K562 (cell line): ENCODE measurements at regions not wholly inside any gene's neighbourhood (a gene's known extent, or its start where the extent isn't known, plus 50 kb on each side); places are given as distances from the start of the nearest gene placed in this dataset.
A peak's percentile ranks its signal among the peaks of the same experiment; 100 is the strongest.

Experiments
- ATAC-seq: fragments of 200-7000 bp; cut with Tn5 transposase; 3 replicates; pipeline ENCODE4 v1.9.1; 2020; ENCODE audit warnings: moderate library complexity
- BruUV-seq: library from RNA; stranded (reverse); fragments of 400-500 nt; replicated peaks from 2 replicates; lab custom pipeline; 2021; lab: Mats Ljungman, UMichigan
- CTCF ChIA-PET: fragments of 300-600 bp; formaldehyde crosslinking; extraction: SDS; loops from one replicate; lab custom pipeline; 2021; ENCODE audit warnings: low intra/inter-chr PET ratio; lab: Yijun Ruan, JAX
- POLR2A ChIA-PET: fragments of 300-600, 350-650 bp; sonication (Branson Sonifier 250); formaldehyde crosslinking; extraction: SDS; loops from one replicate; lab custom pipeline; 2021; ENCODE audit warnings: antibody characterized with exemption, inconsistent platforms; lab: Yijun Ruan, JAX
- DNase-seq, 4 experiments: peaks; one replicate each; pipeline versions ENCODE4 v3.0.0 to v3.0.0-alpha.2; 2011 to 2018; ENCODE audit warnings: low spot score in 3 of 4, mixed read lengths in 3 of 4; ENCODE audit errors: extremely low read depth in 1 of 4
- FAIRE-seq: peaks from 2 replicates; lab custom pipeline; 2011; peaks lifted over from hg19 to GRCh38; lab: Jason Lieb, UNC
- H2AFZ ChIP-seq: 2 replicates; pipeline ENCODE4 v1.6.0; 2011; ENCODE audit warnings: low read depth, low read length, control low read depth, inconsistent platforms
- H3K27ac ChIP-seq: fragments of 200-600 bp; 3 replicates; pipeline ENCODE4 v1.8.0; 2011; ENCODE audit warnings: low read depth, mild to moderate bottlenecking, control low read depth, inconsistent platforms, low read length, moderate library complexity, mixed read lengths; ENCODE audit errors: extremely low read depth
- H3K27me3 ChIP-seq, 2 experiments: fragments of 300-600 bp in 1 of 2; 2 replicates in 1 of 2; 3 replicates in 1 of 2; pipeline versions ENCODE4 v1.6.0 to v1.8.0; 2011; ENCODE audit warnings: inconsistent platforms in 2 of 2, low read length in 2 of 2, mild to moderate bottlenecking in 1 of 2, mixed read lengths in 1 of 2, moderate library complexity in 1 of 2; ENCODE audit not compliant: control insufficient read depth in 2 of 2, insufficient read depth in 2 of 2
- H3K36me3 ChIP-seq: fragments of 300-600 bp; 3 replicates; pipeline ENCODE4 v1.8.0; 2011; ENCODE audit warnings: mild to moderate bottlenecking, low read length, inconsistent platforms; ENCODE audit not compliant: control insufficient read depth, insufficient read depth
- H3K4me1 ChIP-seq, 2 experiments: fragments of 200-600 bp in 1 of 2; replicated peaks in 1 of 2; 2 replicates in 1 of 2; 3 replicates in 1 of 2; pipeline versions ENCODE4 v1.5.1 to v1.8.0; 2011; ENCODE audit warnings: inconsistent platforms in 2 of 2, low read length in 2 of 2, mild to moderate bottlenecking in 1 of 2, mixed read lengths in 1 of 2, moderate library complexity in 1 of 2; ENCODE audit not compliant: control insufficient read depth in 2 of 2, insufficient read depth in 2 of 2
- H3K4me2 ChIP-seq: 2 replicates; pipeline ENCODE4 v1.6.1; 2011; ENCODE audit warnings: low read length, control low read depth, inconsistent platforms, mixed read lengths; ENCODE audit not compliant: insufficient read depth
- H3K4me3 ChIP-seq: fragments of 200-600 bp; sonication (generic), shearing (Covaris generic); 2 replicates; pipeline ENCODE4 v1.5.1; 2016; ENCODE audit warnings: control low read depth, inconsistent platforms
- H3K79me2 ChIP-seq: fragments of 200-600 bp; 3 replicates; pipeline ENCODE4 v1.8.0; 2011; ENCODE audit warnings: low read length, inconsistent platforms; ENCODE audit not compliant: control insufficient read depth, insufficient read depth
- H3K9ac ChIP-seq, 2 experiments: 2 replicates each; pipeline versions ENCODE4 v1.6.0 to v1.6.1; 2011; ENCODE audit warnings: low read depth in 2 of 2, low read length in 2 of 2, control low read depth in 1 of 2, inconsistent platforms in 1 of 2, mild to moderate bottlenecking in 1 of 2, mixed read lengths in 1 of 2; ENCODE audit not compliant: insufficient read depth in 1 of 2
- H3K9me1 ChIP-seq: one replicate; pipeline ENCODE4 v1.6.0; 2011; ENCODE audit warnings: inconsistent platforms, mild to moderate bottlenecking, low read length, moderate library complexity; ENCODE audit not compliant: control insufficient read depth, insufficient read depth
- H3K9me3 ChIP-seq: replicated peaks from 2 replicates; pipeline ENCODE4 v1.5.1; 2011; ENCODE audit warnings: low read depth, low read length, inconsistent platforms; ENCODE audit not compliant: control insufficient read depth, insufficient read depth
- H4K20me1 ChIP-seq: replicated peaks from 2 replicates; pipeline ENCODE4 v1.6.1; 2011; ENCODE audit warnings: low read length, inconsistent platforms, mixed read lengths; ENCODE audit not compliant: control insufficient read depth, insufficient read depth
- CEBPB ChIP-seq: fragments of 450-650 bp; IDR thresholded peaks from 2 replicates; pipeline ENCODE4 v1.6.1; 2016; ENCODE audit warnings: missing genetic modification characterization, missing compliant biosample characterization
- MCM2 ChIP-seq: fragments of 450-650 bp; IDR thresholded peaks from 2 replicates; pipeline ENCODE4 v1.6.1; 2017; ENCODE audit warnings: low read depth, mild to moderate bottlenecking
- MCM5 ChIP-seq: fragments of 450-650 bp; IDR thresholded peaks from 2 replicates; pipeline ENCODE4 v1.6.1; 2016; ENCODE audit warnings: low read depth
- MIER1 ChIP-seq: fragments of 450-650 bp; IDR thresholded peaks from 2 replicates; pipeline ENCODE4 v1.6.1; 2016; ENCODE audit warnings: antibody characterized with exemption, mild to moderate bottlenecking, low read depth
- NFE2 ChIP-seq: IDR thresholded peaks from 2 replicates; pipeline ENCODE4 v1.6.1; 2014; ENCODE audit warnings: antibody characterized with exemption, low read depth
- NFYB ChIP-seq: IDR thresholded peaks from 2 replicates; pipeline ENCODE4 v1.6.1; 2011; ENCODE audit warnings: mild to moderate bottlenecking, moderate library complexity; ENCODE audit not compliant: insufficient read length; ENCODE audit errors: extremely low read depth
- TCF7 ChIP-seq: sonication (generic); IDR thresholded peaks from 2 replicates; pipeline ENCODE4 v1.6.1; 2016; ENCODE audit warnings: antibody characterized with exemption, borderline replicate concordance
- TRIM28 ChIP-seq: fragments of 450-650 bp; IDR thresholded peaks from 2 replicates; pipeline ENCODE4 v1.6.1; 2017
- WGBS: fragments of 100-300 bp; shearing (Covaris generic); methylation state at CpG from one replicate; pipeline ENCODE4 v1.1.6; 2016; ENCODE audit warnings: low coverage, mixed read lengths; ENCODE audit not compliant: insufficient coverage; ENCODE audit errors: missing lambda C conversion rate; 5-methylcytosine and 5-hydroxymethylcytosine counted together
- in situ Hi-C: fragments of 300-500 bp; cut with MboI; formaldehyde crosslinking; loops from 4 replicates; pipeline ENCODE4 v1.15.0; 2018; ENCODE audit warnings: inconsistent platforms, mixed read lengths
- intact Hi-C: fragments of 100-400 bp; cut with micrococcal nuclease; formaldehyde crosslinking; loops from 2 replicates; pipeline ENCODE4 v1.14.2; 2022
- TF ChIP-seq, protein P1 (sequence below), 2 experiments: IDR thresholded peaks in 1 of 2; conservative IDR thresholded peaks in 1 of 2; 2 replicates each; pipeline ENCODE4 v1.6.1; 2016; ENCODE audit warnings: low read depth in 2 of 2, mild to moderate bottlenecking in 1 of 2, missing compliant biosample characterization in 1 of 2, missing genetic modification characterization in 1 of 2, moderate library complexity in 1 of 2
- TF ChIP-seq, protein P2 (sequence below): sonication (generic); formaldehyde crosslinking; IDR thresholded peaks from 2 replicates; pipeline ENCODE4 v1.8.1; 2023; ENCODE audit warnings: mild to moderate bottlenecking, missing genetic modification reagents
- TF ChIP-seq, protein P3 (sequence below): fragments of 450-650 bp; IDR thresholded peaks from 2 replicates; pipeline ENCODE4 v1.7.0; 2016; ENCODE audit warnings: borderline replicate concordance
- TF ChIP-seq, protein P4 (sequence below), 2 experiments: fragments of 250-450 bp in 1 of 2; fragments of 450-650 bp in 1 of 2; sonication (Bioruptor Pico) in 1 of 2; IDR thresholded peaks; 2 replicates each; pipeline versions ENCODE4 v1.6.1 to v1.8.0; 2016 to 2021; ENCODE audit warnings: mild to moderate bottlenecking in 2 of 2, moderate library complexity in 2 of 2, missing compliant biosample characterization in 1 of 2, missing genetic modification characterization in 1 of 2

DNA sequence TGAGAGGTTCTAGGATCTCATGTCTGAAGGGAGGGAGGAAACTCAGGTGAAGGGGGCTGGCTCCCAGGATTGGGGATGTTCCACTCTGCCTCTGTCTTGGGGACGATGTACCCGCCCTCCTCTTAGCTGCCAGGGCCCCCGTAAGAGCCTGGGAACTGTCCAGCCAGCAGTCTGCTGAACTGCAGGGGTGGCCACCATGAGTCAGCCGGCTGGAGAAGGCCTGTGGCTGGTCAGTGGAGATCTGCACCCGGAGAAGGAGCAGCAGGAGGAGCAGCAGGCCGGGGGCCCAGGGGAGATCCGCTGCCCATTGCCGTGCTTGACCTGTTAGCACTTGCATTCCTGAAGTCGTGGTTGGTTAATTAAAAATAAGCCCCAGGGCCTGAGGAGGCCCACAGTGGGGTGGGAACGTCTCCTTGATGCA lies 180.3 kb downstream of the TFCP2L1 start:
- 1% methylated on average over 10 of the region's 10 CpGs for WGBS
- in situ Hi-C loops = no loop called here
- peak; percentile 74 for ATAC-seq
- TF ChIP-seq TRIM28 (no peak), MIER1 (peak; percentile 80; the same call in 1 of the 2 replicates), CEBPB (no peak), NFE2 (no peak), MCM5 (no peak), TCF7 (no peak), MCM2 (no peak), NFYB (no peak)
- TF ChIP-seq, protein P1, sequence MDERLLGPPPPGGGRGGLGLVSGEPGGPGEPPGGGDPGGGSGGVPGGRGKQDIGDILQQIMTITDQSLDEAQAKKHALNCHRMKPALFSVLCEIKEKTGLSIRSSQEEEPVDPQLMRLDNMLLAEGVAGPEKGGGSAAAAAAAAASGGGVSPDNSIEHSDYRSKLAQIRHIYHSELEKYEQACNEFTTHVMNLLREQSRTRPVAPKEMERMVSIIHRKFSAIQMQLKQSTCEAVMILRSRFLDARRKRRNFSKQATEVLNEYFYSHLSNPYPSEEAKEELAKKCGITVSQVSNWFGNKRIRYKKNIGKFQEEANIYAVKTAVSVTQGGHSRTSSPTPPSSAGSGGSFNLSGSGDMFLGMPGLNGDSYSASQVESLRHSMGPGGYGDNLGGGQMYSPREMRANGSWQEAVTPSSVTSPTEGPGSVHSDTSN (CRISPR knock-in tag; IDR thresholded peaks at IDR 0.05; ENCODE audit: low read depth) = no peak
- TF ChIP-seq, protein P1 (tag; conservative IDR thresholded peaks at IDR 0.05; ENCODE audit: low read depth) = no peak
- TF ChIP-seq, protein P2, sequence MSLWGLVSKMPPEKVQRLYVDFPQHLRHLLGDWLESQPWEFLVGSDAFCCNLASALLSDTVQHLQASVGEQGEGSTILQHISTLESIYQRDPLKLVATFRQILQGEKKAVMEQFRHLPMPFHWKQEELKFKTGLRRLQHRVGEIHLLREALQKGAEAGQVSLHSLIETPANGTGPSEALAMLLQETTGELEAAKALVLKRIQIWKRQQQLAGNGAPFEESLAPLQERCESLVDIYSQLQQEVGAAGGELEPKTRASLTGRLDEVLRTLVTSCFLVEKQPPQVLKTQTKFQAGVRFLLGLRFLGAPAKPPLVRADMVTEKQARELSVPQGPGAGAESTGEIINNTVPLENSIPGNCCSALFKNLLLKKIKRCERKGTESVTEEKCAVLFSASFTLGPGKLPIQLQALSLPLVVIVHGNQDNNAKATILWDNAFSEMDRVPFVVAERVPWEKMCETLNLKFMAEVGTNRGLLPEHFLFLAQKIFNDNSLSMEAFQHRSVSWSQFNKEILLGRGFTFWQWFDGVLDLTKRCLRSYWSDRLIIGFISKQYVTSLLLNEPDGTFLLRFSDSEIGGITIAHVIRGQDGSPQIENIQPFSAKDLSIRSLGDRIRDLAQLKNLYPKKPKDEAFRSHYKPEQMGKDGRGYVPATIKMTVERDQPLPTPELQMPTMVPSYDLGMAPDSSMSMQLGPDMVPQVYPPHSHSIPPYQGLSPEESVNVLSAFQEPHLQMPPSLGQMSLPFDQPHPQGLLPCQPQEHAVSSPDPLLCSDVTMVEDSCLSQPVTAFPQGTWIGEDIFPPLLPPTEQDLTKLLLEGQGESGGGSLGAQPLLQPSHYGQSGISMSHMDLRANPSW (CRISPR knock-in tag) = no peak
- TF ChIP-seq, protein P3, sequence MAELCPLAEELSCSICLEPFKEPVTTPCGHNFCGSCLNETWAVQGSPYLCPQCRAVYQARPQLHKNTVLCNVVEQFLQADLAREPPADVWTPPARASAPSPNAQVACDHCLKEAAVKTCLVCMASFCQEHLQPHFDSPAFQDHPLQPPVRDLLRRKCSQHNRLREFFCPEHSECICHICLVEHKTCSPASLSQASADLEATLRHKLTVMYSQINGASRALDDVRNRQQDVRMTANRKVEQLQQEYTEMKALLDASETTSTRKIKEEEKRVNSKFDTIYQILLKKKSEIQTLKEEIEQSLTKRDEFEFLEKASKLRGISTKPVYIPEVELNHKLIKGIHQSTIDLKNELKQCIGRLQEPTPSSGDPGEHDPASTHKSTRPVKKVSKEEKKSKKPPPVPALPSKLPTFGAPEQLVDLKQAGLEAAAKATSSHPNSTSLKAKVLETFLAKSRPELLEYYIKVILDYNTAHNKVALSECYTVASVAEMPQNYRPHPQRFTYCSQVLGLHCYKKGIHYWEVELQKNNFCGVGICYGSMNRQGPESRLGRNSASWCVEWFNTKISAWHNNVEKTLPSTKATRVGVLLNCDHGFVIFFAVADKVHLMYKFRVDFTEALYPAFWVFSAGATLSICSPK = no peak
- TF ChIP-seq, protein P4, sequence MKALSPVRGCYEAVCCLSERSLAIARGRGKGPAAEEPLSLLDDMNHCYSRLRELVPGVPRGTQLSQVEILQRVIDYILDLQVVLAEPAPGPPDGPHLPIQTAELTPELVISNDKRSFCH (CRISPR knock-in tag; IDR thresholded peaks at IDR 0.05) = no peak
- TF ChIP-seq, protein P4 (tag; IDR thresholded peaks at IDR 0.05) = no peak

More for the DNA sequence above, 180.3 kb downstream of the TFCP2L1 start:
- FAIRE-seq (no peak), DNase-seq (peak in 1 of 4 experiments; percentile 7)
- Histone ChIP-seq H3K4me2 (no peak overlapping the region), H4K20me1 (0 out of 2 replicates have a peak, but pooled peaks cover 4% of the 10 kb centered on the region), H3K9ac (no peak overlapping the region), H3K4me1 (no peaks in the 10 kb centered on the region), H3K9me1 (no peaks in the 10 kb centered on the region), H3K4me3 (no peak overlapping the region), H3K27ac (no peak overlapping the region), H3K27me3 (peaks cover 0 to 27% of the 10 kb centered on the region in 2 experiments; a peak in 4 of 5 replicates), H3K36me3 (no peaks in the 10 kb centered on the region), H3K79me2 (no peaks in the 10 kb centered on the region), H3K9me3 (no peaks in the 10 kb centered on the region), H2AFZ (no peak overlapping the region)
- CTCF ChIA-PET = no interaction called here
- intact Hi-C loops = no loop called here
- POLR2A ChIA-PET = interaction anchor here (1.3 kb wide), 1 partner anchor 426 kb away, joined by 3 read pairs; the partner anchor contains the start of gene RNU4ATAC
- no TSS peak for BruUV-seq
